Mammary epithelial cell (primary cell): ENCODE measurements at regions not wholly inside any gene's neighbourhood (a gene's known extent, or its start where the extent isn't known, plus 50 kb on each side); places are given as distances from the start of the nearest gene placed in this dataset.

ENCODE experiments used
- CTCF ChIP-seq, 2 donors: IDR thresholded peaks in 1 of 2; conservative IDR thresholded peaks in 1 of 2; 2 replicates each; pipeline ENCODE4 v1.5.1; 2011 to 2012; ENCODE audit warnings: inconsistent platforms in 2 of 2, low read length in 2 of 2, mild to moderate bottlenecking in 2 of 2, control low read depth in 1 of 2, low read depth in 1 of 2; ENCODE audit not compliant: insufficient read depth in 1 of 2; ENCODE audit errors: extremely low read depth in 1 of 2
- EZH2 ChIP-seq: IDR thresholded peaks from 2 replicates; pipeline ENCODE4 v1.6.1; 2012; ENCODE audit warnings: low read length, inconsistent platforms, borderline replicate concordance

GRCh38 chr3:80241791-80242190, 474.0 kb upstream of the ROBO1 start:
- TF ChIP-seq CTCF (conservative IDR thresholded peaks at IDR 0.05 in 1 of 2, IDR thresholded peaks at IDR 0.05 in 1 of 2; ENCODE audit: extremely low read depth in 1 of 2, insufficient read depth in 1 of 2, low read depth in 1 of 2, low read length in 2 of 2), result no peak
- no peak for TF ChIP-seq EZH2
